Peyer's patch (tissue), 4 donors: ENCODE measurements at regions not wholly inside any gene's neighbourhood (a gene's known extent, or its start where the extent isn't known, plus 50 kb on each side); places are given as distances from the start of the nearest gene placed in this dataset.

Experiments used
- DNase-seq, 3 donors: peaks; one replicate each; pipeline ENCODE4 v3.0.0-alpha.2; 2017 to 2019
- H3K27ac ChIP-seq, 4 donors: fragments of 200-600 bp; sonication (generic); one replicate each; pipeline ENCODE4 v1.5.1; 2016 to 2019
- H3K27me3 ChIP-seq, 2 donors: fragments of 200-600 bp; sonication (generic); one replicate each; pipeline ENCODE4 v1.5.1; 2019
- H3K36me3 ChIP-seq, 3 donors: fragments of 200-600 bp; sonication (generic); one replicate each; pipeline ENCODE4 v1.5.1; 2016 to 2019
- H3K4me1 ChIP-seq, 4 donors: fragments of 200-600 bp; sonication (generic); one replicate each; pipeline ENCODE4 v1.5.1; 2016 to 2019
- H3K4me3 ChIP-seq, 4 donors: fragments of 200-600 bp; sonication (generic); 1 replicate in 3 of 4; 2 replicates in 1 of 4; pipeline ENCODE4 v1.5.1; 2016 to 2019; ENCODE audit warnings: mild to moderate bottlenecking in 1 of 4
- H3K9me3 ChIP-seq, 4 donors: fragments of 200-600 bp; sonication (generic); one replicate each; pipeline ENCODE4 v1.5.1; 2016 to 2019; ENCODE audit warnings: mild to moderate bottlenecking in 1 of 4
- POLR2A ChIP-seq, 2 donors: fragments of 450-650 bp; IDR thresholded peaks; one replicate each; pipeline ENCODE4 v1.5.1; 2017; ENCODE audit warnings: antibody characterized with exemption in 2 of 2, mild to moderate bottlenecking in 2 of 2, moderate library complexity in 2 of 2
- TF ChIP-seq, protein P1 (sequence below), 6 experiments: fragments of 450-650 bp in 4 of 6; fragments of 200-600 bp in 2 of 6; sonication (generic) in 1 of 6; IDR thresholded peaks; one replicate each; pipeline ENCODE4 v1.5.1; 2017 to 2019; ENCODE audit warnings: antibody characterized with exemption in 6 of 6, mild to moderate bottlenecking in 3 of 6, moderate library complexity in 1 of 6

DNA sequence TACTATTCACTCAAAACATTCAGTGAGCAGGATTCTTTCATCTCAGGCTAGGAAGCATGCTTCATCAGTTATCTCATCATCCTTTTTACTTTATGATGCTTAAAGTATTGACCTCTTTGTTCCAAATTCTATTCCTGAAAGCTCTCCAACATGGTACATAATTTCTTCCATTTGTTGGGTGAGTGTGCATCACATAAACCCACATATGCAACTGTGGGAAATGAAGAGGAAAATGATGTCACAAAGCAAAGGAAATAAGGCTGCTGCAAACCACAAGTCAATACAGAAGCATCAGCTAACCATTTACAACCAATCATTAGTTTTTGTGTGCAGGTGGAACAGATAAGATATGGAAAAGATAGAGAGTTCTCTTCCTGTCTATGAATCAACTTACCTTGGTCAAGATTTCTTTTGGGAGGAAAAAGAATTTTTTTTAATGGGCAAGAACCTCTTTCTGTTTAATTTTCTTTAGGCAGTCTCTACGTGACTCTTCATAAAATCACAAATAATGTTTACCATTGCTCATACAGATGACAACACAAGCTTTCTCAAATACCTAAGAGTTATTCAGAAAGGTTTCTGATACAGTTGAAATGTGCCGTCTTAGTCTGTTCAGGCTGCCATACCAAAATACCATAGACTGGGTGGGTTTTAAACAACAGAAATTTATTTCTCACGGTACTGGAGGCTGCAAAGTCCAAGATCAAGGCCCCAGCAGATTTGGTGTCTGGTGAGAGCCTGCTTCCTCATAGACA, 259.9 kb downstream of the ADGRG6 start:
- DNase-seq: no peak
- Histone ChIP-seq H3K27ac (no peak overlapping the region), H3K9me3 (no peaks in the 10 kb centered on the region), H3K4me3 (no peak overlapping the region), H3K36me3 (no peaks in the 10 kb centered on the region), H3K27me3 (no peaks in the 10 kb centered on the region), H3K4me1 (no peaks in the 10 kb centered on the region)
- TF ChIP-seq, protein P1, sequence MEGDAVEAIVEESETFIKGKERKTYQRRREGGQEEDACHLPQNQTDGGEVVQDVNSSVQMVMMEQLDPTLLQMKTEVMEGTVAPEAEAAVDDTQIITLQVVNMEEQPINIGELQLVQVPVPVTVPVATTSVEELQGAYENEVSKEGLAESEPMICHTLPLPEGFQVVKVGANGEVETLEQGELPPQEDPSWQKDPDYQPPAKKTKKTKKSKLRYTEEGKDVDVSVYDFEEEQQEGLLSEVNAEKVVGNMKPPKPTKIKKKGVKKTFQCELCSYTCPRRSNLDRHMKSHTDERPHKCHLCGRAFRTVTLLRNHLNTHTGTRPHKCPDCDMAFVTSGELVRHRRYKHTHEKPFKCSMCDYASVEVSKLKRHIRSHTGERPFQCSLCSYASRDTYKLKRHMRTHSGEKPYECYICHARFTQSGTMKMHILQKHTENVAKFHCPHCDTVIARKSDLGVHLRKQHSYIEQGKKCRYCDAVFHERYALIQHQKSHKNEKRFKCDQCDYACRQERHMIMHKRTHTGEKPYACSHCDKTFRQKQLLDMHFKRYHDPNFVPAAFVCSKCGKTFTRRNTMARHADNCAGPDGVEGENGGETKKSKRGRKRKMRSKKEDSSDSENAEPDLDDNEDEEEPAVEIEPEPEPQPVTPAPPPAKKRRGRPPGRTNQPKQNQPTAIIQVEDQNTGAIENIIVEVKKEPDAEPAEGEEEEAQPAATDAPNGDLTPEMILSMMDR (IDR thresholded peaks at IDR 0.05): no peak
- TF ChIP-seq POLR2A (IDR thresholded peaks at IDR 0.05): no peak

DNA sequence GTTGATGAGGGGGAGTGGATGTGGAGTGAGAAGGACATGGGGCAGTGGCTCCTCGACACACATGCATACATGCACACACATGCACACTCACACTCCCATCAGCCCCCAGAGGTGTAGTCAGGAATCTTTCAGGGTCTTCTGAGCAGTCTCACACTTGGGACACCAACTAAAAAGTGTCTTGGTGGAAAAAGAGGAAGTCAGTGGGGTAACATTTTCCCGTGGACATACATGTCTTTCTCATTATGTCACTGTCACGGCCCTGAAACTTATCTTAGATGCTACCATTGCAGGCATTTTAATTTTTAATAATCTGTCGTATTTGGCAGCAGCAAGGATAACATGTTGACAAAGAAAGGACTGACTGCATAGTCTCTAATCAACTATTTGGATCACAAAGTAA, 261.1 kb downstream of the ADGRG6 start:
- Histone ChIP-seq H3K36me3 (no peaks in the 10 kb centered on the region), H3K4me3 (no peak overlapping the region), H3K27me3 (no peaks in the 10 kb centered on the region), H3K27ac (no peak overlapping the region), H3K4me1 (no peaks in the 10 kb centered on the region), H3K9me3 (no peaks in the 10 kb centered on the region)
- DNase-seq: no peak
- no peak for TF ChIP-seq POLR2A (IDR thresholded peaks at IDR 0.05)
- TF ChIP-seq, protein P1 (IDR thresholded peaks at IDR 0.05): no peak

DNA sequence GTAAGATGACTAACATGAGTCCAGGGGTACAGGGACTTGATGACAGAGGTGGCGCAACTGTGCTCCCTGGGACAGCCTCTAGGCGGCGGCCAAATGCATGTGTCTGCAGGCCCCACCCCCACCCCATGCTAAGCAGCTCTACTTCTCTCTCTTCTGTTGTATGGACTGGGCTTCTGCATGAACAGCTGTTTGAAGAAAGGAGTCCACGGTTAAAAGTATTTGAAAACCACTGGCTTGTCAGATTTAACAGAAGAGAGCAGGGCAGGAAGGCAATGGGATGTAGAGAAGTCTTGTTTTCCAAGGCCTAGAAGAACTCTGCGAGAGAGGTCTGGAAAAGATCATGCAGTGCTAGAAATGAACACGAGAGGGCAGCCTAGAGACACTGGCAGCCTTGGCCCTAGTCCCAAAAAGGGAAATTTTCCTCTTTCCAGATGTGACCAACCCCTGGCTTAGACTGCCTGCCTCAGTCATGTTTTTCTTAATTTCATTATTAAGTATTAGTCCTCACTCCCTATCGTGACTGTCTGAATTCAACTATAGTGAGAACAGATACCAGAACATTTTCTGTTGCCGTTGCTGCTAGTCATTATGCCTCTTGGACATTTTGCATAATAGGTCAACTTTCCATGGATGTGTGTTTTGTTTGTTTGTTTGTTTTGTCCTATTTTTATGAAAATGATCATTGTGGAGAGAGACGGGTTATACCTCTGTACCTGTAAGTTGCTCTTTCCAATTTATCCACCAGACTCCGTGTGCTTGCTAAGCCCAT, 265.0 kb downstream of the ADGRG6 start:
- Histone ChIP-seq H3K27ac (no peak overlapping the region), H3K4me1 (no peaks in the 10 kb centered on the region), H3K36me3 (no peaks in the 10 kb centered on the region), H3K9me3 (no peaks in the 10 kb centered on the region), H3K27me3 (no peaks in the 10 kb centered on the region), H3K4me3 (no peak overlapping the region)
- DNase-seq: peak in 2 of 3 donors; percentile 27 to 67
- TF ChIP-seq, protein P1 (IDR thresholded peaks at IDR 0.05): peak in 5 of 6 experiments; percentile 24 to 77 (median 61)
- no peak for TF ChIP-seq POLR2A (IDR thresholded peaks at IDR 0.05)

DNA sequence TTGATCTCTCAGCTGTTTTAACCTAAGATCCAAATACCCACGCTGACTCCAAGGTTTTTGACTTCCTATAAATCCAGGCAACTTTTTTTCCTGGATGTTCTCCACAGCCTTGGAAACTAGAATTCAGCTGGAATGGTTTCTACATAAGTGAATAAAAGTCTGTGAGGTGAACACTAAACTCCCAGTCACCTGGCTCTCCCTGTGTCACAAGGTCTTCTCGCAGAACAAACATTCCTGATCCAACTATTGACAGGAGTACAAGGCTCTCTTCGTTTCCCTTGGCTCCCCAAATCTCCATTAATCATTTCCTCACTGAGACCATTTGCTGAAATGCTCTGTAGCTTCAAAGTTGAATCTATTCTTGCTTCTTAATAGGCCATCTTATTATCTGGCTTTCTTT, 265.7 kb downstream of the ADGRG6 start:
- Histone ChIP-seq H3K27me3 (no peaks in the 10 kb centered on the region), H3K4me3 (no peak overlapping the region), H3K4me1 (no peaks in the 10 kb centered on the region), H3K9me3 (no peaks in the 10 kb centered on the region), H3K36me3 (no peaks in the 10 kb centered on the region), H3K27ac (no peak overlapping the region)
- TF ChIP-seq POLR2A (IDR thresholded peaks at IDR 0.05): no peak
- TF ChIP-seq, protein P1 (IDR thresholded peaks at IDR 0.05): no peak
- DNase-seq: no peak

DNA sequence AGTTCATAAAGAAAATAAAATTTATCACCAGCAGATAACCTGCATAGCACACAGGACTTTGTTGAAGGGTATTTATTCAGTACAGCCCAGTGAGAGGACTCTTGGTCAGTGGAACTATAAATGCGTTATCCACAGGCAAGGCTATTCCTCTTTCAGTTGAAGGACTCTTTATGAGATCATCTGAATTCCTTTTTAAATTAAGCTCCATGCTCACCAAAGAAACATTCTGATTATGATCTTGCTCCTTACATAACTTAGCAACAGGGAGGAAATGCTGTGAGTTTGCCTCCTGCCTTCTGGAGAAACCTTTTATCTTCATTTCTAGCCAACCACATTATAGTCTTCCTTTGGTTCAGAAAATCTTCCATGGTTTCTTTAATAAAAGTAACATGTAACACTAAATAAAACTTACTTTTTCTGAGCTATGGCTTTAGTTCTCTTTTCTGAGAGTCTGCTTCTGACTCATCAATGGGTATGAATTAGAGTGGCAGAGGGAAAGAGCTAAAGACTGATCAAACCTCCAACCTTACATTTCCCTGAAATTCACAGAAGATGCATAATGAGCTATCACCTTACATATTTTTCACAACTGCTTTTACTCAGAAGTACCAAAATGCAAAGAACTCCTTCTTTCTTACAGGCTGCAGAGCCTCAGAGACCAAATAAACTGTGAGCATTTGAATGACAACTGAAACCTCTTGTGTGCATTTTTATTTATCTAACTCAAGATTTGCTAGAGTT, 267.2 kb downstream of the ADGRG6 start:
- no peak for DNase-seq
- no peak overlapping the region for H3K27ac ChIP-seq

More for the DNA sequence above, 267.2 kb downstream of the ADGRG6 start:
- Histone ChIP-seq H3K9me3 (peaks cover 0 to 3% (median 0%) of the 10 kb centered on the region in 4 donors), H3K36me3 (no peaks in the 10 kb centered on the region), H3K4me3 (no peak overlapping the region), H3K27me3 (no peaks in the 10 kb centered on the region), H3K4me1 (no peaks in the 10 kb centered on the region)
- TF ChIP-seq, protein P1 (IDR thresholded peaks at IDR 0.05): no peak
- TF ChIP-seq POLR2A (IDR thresholded peaks at IDR 0.05): no peak
